AML-193 (cell line): ENCODE measurements at regions not wholly inside any gene's neighbourhood (a gene's known extent, or its start where the extent isn't known, plus 50 kb on each side); places are given as distances from the start of the nearest gene placed in this dataset.
A peak's percentile ranks its signal among the peaks of the same experiment; 100 is the strongest.

Source experiments
- DNase-seq, 2 experiments: peaks; one replicate each; lab custom pipeline; 2025; lab: John Stamatoyannopoulos, UW

DNA sequence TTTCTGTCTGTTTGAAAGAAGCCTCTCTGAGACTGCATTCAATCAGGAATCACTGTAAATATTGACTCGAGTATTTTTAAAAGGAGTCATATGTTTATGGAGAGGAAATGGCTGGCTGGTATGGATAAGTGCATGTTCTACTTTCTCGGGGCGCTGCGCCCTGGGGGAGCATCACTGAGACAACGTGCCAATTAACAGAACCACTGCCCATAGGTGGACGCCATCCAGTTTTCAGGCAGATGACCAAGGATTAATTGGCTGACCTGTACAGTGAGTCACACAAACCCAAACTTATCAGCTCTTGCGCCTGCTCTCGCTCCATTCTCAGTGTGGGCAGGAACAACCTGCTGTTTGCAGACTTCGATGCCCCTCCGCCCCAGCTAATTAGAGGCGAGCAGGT, 571.2 kb downstream of the QKI start:
- no peak for DNase-seq

DNA sequence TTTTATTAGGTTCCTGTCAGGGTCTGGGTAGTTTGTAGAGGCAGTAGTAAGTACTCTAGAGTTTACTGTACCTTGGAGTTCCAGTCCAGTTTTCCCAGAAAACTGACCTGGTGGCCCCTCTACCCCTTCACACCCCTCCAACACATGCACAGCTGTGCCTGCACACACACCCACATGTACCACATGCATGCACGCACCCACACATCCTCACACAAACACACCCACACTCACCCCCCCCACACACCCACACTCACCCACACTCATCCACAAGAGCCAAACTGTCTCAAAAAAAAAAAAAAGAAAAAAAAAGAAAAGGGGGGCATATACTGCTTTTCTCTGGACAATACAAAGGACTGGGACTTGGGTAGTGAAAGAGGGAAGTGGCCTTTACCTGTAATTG, 570.5 kb downstream of the QKI start:
- DNase-seq: no peak

DNA sequence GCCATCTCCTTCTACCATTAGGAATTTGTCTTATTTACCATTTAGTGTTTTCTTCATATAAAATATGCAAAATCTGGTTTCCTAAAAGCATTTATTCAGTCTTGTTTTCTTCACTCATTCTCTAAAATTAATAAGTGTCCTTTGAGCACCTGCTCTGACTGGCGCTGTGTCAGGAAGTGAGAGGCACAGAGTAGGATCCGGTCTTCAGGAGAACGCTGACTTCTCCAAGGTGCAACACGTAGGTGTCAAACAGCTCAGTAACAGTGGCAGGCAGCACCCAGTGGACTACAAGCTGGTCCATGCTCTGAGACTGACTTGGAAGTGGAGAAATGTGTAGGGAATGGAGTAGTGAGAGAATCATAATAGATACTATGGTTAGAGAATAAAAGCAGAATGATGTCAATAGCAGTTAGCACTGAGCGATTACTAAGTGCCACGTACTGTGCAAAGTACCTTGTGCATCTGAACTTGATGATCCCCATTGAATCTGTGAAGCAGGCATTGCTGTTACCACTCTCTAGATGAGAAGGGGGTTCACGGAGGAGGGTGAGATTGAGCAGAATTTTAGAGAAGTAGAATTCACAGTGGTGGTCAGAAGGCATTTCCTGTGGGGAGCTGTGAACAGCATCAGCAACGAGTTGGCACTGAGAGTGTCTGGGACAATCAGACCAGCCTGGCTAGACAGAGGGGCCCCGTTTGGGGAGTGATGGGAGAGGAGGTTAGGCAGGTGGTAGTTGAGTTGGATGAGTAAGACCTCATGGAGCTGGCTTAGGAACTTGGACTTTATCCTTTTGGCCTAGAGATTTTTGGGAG, 569.8 kb downstream of the QKI start:
- DNase-seq: no peak

DNA sequence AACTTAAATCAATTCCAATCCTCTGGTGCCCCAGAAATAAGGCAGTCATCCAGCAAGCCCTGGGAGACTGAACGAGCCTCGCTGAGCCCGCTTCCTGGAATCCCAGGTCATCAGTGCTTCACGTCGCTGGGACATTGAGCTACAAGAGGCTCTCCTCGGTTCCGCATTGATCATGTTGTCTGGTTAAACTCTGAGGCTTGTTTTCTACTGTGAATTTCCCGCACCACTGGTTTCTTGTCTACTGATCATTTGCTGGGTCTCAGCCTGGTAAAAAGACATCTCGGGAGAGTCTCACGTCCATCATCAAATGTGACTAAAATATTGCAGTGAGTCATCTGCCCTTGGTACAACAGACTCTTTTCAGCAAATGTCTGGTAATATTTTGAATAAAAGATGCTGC, 569.2 kb downstream of the QKI start:
- DNase-seq: no peak

DNA sequence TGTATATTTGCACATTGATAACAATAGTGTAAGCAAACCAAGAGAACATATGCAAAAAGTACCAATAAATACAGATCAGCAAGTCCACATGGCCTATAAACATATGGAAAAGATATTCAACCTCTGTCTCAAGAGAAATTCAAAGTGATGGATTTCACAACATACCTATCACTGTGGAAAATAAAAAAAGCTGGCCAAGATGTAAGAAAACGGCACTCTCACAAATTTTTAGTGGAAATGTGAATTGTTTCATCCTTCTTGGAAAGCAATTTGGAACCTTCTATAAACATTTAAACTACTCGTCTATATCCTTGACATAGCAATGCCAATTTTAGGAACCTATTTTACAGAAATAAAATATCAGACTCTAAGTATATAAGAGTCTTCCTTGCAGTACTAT, 559.8 kb downstream of the QKI start:
- no peak for DNase-seq

DNA sequence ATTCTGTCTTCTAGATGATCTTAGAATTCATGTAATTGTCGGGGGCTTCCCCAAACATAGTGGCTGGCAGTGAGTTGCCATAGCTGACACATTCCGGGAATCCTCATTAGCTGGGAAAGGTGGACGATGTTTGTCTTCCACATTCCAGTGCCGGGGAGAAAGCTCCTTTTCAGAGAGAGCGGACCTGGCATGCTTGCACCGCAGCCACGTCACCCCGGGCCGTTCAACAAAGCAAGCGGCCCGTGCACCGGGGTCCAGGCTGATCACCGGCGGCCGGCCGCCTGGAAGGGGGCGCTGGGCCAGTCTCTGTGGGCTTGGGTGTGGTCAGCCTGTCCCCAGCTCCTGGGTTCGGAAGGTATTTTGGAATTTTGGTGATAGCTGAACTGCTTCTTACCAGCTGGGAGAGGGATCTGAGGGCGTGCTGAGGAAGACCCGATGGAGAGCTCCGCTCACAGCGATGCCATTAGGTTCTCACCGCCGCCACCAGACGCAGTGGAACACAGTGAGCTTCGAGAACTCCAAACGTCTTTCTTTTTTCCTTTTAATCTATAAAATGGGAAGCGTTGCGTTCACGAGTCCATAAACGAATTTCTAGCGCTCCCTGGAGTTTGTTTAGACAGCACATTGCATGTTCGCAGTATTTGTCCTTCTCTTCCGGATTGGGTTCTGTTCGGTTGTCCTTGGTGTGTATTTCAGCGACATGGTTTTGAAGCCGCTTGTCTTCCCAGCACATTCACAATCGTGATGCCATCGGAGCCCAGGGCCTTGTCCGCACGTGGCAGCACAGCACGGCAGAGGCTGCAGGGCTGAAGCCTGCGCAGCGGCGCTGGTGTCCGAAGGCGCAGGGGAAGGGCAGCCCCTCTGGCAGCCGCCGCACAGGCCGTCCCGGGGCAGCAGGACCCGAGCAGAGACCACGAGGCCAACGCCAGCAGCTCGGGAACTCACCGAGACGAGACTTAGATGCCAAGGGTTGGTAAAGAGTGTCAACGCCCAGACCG, 557.6 kb downstream of the QKI start:
- DNase-seq: no peak

DNA sequence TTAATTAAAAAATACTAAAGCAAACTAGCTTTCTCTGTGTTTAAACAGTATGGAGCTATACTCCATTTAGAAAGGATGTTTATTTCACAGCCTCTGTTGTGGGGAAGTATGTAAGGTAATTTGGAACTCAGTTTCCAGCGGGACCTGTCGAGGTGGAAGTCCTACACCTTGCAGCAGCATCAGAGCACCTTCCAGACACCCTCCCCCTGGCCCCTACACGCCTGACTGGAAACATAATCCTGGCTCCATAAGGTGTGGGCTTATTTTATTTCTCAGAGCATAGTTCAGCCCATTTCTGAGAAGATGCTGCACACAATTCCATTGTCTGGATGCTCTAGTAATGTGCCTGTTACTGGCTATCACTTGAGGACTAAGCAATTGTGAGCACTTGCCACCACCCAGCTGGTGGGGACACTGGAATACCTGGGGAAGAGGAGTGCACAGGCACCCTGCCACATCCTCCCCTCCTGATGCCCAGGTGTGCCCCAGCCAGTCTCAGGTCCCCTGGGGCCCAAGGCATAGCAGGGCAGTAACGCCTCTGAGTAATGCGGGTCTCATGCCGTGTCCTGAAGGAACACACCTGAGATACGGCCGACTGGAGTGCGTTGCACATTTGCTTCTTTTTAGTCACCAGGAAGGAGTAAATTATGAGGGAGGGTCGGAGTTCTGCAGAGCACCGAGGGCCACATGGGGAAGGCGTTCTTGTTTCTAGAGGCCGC, 556.5 kb downstream of the QKI start:
- no peak for DNase-seq

DNA sequence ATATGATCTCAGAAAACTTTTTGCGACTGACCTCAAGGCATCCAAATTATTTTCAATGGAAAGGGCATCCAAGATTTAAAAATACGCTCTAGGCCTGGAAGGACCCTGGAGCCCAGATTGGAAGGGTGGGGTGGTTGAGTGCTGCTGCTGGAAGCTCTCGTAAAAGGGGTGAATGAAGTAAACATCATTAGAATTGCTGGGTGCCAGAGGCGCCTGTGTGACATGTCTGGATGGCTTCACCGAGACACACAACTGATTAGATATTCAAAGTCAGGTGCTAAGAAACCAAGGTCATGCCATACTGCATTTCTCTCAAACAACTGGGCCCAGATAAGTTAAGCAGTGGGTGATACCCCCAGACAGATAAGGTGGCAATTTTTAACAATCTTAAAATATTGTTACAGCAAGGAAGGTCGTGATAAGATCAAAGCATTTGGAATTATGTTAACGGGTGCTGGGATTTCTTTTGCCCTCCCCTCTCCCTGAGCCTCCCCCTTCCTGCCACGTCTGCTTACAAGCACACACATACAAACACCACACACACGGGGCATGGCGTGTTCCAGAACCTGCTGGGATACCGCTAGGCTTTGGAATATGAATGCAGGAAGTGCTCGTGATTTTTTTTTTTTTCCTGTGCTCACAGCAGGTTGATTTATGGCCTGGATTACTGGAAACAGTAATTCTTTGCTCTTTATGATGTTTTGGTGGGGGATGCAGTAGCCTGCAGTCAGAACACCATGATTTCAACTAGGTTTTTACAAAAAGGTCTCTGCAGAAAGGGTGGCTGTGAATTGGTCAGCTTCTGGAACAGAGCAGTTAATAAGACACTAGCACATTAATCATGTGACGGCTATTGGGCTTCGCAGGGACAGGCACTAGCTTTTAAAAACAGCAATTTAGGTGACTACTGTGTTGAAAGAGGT, 551.2 kb downstream of the QKI start:
- DNase-seq: no peak

DNA sequence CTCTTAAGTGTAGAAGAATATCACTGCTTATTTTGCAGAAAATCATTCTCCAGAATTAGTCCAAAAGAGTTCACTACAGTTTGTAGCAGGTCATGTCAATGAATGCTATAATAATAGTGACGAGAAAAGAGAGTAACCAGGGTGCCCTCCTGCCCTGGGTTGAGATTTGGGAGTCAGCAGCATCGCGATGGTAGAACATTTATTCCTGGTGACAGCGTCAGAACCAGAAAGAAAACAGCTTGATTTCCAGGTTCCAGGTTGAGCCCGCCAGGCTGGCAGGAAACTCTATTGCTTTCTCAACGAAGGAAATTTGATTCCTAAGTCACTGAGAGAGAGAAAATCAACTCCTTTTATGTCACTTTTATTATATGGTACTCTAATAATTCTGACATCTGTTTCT, 550.3 kb downstream of the QKI start:
- no peak for DNase-seq

DNA sequence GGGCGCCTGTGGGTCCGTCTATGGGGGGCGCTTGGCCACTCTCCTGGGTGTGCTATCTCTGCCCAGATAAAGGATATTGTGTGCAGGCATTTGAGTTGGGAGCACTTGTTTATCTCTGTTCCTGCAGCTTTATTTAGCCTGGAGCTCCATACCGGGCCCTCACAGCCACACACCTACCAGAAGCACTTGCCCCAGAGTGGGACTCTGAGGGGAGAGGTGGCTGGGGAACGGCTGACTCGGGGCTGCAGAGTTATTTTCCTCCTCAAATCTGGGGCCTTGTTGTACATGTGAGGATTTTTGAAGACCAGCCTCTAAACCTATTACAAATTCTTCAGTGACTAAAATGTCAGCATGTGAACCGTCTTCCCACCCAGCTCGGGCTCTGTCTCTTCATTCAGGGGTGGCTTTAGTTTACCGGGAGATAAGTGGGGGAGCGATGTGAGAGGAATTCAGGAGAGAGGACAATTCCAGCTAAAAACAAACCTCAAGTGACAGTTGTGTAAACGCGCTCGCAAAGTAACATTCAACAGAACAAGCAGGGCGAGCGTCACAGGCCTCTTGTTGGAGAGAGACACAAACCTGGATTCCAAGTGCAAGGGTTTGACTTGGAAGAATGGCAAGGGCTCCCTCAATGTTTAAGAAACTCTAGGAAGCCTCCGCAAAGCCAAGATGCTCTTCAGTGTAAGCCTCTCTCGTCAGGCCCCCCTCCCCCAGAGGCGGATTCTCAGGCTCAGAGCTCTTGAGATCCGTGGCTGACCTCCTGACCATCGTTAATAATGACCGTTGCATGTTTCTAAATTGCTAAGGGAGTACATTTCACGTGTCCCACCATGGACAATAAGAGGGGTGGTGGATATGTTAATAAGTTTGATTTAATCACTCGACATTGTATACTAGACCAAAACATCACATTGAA, 548.9 kb downstream of the QKI start:
- no peak for DNase-seq

DNA sequence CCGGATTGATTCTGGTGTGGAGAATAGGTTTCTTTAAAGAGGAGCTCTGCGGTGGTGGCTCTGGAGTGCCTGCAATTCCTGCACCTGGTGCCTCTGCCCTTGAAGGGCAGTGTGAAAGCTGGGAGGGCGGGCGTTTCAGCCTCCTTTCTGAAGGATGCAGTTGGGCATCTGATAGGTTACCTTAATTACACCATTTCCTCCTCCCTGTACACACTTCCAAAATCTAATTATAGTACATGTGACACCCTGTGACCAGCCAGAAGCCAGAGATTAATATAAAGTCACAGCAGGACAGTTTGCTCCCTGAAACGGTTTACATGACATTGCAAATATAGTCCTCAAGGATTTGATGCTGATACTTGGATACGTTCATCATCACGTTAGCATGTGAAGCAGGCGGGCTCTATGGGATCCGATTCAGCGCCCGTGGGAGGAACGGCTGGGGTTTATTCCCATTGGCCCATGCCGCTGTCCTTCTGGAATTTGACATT, 548.2 kb downstream of the QKI start:
- DNase-seq: no peak

DNA sequence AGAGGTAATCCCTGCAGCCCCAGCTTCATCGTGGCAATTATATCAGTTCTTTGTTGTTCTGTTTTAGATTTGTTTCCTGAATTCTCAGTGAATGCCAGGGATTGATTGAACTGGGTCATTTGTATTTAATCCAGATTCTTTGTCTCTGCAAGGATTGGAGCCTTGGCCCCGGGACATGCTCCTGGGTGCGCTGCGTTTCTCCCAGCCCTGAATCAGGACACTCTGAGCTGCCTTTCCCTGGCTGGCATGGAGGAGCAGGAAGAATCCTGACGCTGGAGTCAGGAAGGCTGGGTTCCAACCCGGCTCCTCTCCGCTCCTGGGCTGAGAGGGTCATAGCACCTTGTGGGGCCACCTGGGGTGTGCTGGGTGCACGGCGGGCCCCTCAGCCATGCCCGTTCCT, 545.6 kb downstream of the QKI start:
- no peak for DNase-seq

DNA sequence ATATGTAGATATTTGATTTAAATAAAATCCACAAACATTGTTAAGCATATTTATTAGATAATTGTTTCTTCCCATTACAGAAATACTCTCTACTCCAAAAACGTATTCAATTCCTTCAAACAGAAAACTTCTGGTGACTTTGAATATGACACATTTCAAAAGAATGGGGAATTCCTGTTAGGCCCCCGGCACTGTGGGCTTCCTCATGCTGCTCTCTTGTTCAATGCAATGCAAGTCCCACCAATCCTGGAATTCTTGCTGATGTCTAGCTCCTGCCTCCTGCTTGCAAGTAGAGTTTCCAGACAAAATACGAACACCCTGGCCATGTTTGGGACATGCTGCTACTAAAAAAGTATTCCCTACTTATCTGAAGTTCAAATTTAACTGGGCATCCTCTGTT, 544.1 kb downstream of the QKI start:
- DNase-seq: no peak

DNA sequence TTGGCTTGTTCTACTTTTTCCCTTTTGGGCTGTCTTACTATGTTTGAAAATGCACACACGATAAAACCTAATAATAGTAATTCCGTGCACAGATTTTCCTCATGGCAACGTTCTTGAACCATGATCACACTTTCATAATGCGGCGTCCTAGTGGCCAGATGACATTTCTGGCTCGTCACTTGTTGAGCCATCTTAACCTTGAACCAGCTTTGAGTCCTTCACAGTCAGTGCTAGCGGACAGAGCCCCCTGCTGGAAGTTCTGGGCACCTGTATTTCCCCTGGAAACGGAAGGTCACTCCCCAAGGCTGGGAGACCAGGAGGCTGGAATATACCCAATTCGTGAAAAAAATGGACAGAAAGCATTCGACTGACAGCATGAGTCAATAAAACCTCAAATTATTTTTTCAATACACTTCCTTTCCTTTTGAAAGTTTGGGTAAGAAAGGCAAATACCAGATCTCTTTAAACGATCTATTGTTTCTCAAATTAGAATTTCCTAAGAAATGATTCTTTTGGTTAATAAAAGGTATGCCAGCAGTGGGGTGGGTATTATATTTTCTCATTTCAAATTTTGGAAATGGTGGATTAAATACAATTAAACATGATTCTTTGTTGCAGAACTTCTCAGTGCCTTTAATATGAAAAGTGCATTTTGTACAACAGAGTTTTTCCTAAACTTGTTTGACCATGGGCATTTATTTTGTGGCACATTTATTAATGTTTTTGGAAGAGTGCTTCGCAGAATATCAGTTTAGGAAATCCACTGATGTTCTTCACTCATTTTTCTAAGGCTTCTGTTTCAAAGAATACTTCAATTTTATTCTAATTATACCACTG, 542.3 kb downstream of the QKI start:
- peak; percentile 66 to 80 for DNase-seq

DNA sequence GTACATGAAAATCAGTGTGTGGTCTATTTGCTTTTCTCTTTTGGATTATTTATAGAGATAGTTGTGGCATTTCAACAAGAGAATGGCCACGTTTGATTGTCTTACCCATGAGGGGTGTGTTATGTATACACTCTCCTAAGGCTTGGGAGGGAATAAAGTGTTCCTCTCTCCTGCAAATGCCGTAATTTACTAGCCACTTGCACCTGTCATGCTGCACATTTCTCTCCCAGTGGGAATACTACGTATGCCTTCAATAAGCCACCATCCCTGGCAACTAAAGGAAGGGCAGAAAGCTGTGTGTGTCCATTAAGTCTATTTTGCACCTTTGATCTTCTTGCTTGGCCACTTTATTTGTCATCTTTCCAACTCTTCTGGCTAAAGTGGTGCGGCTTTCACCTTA, 541.2 kb downstream of the QKI start:
- no peak for DNase-seq

DNA sequence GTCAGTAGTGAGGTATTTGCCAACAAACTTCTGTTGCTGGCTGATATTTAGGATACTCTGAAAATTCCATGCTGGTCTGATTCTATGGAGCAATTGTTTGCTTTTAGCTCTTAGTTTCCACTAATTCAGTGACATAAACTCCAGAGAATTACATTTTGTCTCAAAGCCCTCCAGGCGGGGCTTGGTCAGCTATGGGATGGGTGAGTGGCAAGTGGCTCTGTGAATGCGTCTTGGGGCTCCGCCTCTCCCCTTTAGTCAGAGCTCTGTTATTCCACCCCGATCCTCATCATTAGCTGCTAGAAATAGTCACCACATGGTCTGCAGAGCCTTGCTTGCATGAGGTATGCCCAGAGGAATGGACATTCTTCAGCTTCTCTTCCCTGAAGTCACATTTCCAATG, 540.6 kb downstream of the QKI start:
- no peak for DNase-seq

DNA sequence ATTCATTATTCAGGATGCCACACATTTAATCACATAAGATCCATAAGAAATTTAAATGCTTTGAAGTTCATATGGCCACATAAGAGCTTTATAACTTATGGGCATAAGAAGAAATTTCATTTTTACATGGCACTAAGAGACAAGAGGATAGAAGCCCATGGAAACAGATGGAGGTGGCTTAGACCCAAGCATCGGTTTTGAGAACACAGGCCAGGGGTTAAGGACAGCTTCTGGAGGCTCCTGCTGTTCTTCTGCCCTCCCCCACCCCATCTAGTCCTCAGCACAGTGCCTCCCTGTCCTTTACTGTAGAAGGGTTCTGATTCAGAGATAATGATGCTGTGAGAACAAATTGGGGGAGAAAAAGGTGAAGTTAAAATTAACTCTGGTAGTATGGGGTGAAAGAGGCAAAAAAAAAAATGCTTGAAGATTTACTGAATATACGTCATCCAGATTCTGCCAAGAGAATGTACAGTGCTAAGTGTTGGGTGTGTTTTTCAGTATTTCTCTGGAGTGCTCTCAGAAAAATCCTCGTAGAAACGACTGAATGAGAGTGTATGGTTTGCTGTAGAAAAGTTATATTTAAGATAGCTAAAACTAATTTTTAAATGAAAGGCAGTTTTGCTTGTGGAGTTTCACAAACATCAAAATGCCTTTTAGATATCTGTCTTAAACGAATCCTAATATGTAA, 539.7 kb downstream of the QKI start:
- DNase-seq: no peak

DNA sequence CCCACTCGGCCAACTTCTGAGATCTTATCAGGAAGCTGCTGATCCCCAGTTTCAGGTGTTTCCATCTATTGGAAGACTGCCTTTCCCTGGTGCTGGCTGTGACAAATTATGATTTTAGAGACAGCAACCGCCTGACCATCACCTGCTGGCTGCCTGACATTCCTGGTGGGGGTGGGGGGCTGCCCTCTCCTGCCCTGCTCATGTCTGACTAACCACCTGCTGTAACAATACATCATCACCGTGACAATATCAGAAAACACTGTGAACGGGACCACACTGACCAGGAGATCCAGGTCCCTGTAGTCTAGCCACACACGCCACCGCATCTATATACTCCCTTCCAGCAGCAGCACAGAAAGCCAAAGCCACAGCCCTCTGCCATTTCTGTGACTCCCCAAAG, 537.5 kb downstream of the QKI start:
- DNase-seq: no peak

DNA sequence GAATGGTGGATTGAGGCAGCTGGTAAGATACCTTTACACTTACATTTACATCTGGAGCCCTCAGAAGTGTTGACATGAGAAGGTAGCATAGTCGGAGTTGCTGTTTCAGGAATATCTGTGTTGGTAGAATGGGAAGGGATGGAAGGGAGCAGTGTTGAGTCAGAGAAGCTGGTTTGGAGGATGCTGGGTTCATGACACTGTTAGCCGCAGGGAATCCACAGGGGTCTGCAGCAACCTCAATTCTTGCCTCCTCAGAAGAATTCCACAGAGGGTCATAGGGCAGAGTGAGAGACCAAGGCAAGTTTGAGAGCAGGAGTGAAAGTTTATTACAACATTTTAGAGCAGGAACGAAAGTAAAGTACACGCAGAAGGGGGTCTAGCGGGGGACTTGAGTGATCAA, 536.8 kb downstream of the QKI start:
- no peak for DNase-seq
